ENCODE measurements at regions not wholly inside any gene's neighbourhood (a gene's known extent, or its start where the extent isn't known, plus 50 kb on each side); places are given as distances from the start of the nearest gene placed in this dataset.

DNA sequence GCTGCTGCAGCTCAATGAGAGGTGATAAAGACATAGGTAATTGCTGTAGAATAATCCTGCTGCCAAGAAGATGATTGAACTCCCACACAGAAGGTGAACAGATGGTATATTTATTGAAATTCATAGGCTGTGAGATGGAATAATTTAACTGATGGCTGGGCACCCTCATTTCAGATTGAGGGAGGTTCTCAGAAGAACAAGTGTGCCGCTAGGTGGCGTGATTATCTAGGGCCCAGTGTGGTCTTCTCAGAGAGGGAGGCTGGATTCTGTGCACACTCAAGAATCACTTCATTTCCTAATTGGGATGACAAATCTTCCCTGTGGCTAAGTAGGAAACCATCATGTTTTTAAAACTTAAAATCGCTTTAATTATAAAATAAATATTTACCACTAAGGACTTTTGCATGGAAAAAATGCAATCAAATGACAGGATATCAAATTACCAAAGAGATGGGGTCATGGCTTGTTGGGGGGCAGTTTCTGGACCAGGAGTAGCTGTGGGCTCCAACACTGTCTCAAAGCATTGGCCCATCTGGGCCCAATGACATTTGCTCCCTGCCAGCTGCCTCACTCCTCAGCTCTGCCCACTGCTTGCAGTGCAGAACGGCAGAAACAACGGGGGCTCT is 132.3 kb downstream of the SNAPC1 start:
- peak; percentile 78 for DNase-seq

DNA sequence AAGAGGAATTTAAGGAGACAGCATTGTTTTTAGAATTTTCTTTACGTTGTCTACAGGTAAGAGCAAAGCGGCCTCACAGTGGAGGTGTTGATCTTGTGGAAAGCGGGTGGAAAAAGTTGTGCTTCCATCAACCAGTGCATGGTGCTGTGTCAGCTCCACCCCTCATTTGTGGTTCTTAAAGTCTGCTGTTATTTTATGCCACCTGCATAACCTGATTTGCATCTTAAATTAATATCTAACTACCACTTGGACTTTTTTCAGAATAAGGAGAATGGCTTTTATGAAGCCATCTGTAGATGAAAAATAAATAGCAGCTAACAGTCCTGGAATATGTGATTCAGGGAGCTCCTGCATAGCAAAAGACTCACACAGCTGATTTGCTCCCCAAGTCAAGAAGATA is 135.1 kb downstream of the SNAPC1 start:
- DNase-seq: no peak

DNA sequence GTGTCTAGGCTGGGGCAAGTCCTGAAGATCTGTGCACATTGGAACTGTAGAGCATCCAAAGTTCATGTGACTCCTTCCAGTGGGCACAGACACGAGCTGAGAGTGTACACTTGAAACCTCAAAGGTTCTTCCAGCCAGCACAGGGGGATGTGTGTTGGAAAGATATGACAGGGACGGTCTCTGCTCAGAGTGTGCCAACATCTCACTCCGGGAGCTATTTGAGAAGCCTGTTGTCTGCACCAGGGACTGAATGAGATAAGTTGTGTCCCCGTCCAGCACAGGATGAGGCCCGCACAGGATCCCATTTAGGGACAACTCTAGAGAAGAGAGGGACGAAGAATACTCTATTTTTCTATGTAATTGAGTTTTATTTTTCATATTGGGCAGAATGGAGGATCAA is 136.3 kb downstream of the SNAPC1 start:
- DNase-seq: no peak

DNA sequence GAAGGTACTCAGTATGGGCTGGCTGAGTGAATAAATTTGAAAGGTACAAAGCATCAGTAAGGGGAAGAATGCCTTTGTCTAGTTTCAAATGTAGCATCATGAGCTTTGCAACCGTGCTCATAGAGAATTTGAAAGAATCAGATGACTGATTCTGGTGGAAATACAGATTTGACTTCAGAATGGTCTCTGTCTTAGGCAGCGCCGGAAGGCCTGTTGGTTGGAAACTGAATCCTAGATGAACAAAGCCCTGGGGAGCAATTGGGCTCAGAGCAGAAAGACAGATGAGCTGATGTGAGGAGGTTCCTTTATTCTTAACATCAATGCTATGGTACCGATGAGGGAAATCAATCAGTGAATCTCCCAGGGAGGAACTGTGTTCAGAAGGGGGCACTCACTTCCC is 137.3 kb downstream of the SNAPC1 start:
- DNase-seq: no peak

DNA sequence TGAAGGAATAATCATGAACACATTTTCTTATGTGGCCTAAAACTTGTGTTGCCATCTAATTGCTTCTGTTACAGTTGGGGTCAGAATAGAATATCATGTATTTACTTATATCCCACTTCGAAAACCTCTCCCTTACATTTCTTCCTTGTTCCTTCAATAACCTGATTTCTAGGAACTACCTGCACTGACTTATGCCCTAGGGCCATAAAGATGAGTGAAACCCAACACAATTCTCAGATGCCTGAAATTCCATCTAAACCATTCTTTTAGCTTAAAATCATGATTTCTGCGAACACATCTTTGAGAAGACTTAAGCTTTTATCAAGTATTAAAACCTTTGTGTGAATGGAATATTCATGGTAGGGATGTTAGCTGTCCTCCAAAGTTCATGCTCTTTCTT is 142.7 kb downstream of the SNAPC1 start:
- DNase-seq: no peak

DNA sequence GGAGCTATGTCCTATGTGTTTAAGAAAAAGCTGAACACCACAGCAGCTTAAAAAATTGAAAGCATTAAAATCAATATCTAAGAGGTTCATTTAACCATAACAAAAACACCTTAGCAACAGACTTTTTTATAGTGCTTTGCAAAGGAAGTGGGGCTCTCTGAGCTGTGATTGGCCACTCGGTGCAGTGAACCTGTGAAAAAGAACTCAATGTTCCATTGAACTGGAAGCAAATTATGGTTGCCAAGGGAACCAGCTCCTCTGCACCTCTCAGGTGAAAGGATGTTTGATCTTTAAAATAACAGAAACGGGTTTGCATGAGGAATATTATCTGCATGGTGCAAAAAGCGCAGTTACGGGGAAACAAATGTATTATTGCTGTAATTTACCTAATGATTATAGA is 149.4 kb downstream of the SNAPC1 start:
- peak; percentile 24 for DNase-seq

DNA sequence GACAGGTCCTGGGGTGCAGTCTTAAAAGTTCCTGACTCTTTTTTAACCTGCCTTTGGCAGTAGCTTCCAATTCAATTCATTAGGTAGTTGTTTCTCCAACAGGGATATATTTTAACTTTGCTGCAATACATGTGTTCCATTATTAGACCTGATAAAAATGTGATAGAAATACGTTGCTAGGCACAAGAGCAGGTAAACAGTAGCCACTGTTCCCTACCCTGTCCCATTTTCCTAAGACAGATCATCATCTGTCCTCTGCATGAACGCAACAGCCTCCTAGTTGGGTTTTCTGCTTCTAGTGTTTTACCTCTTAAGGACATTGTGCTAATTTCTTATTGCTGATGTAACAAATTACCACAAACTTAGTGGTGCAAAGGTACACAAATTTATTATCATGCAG is 156.8 kb downstream of the SNAPC1 start:
- no peak for DNase-seq

DNA sequence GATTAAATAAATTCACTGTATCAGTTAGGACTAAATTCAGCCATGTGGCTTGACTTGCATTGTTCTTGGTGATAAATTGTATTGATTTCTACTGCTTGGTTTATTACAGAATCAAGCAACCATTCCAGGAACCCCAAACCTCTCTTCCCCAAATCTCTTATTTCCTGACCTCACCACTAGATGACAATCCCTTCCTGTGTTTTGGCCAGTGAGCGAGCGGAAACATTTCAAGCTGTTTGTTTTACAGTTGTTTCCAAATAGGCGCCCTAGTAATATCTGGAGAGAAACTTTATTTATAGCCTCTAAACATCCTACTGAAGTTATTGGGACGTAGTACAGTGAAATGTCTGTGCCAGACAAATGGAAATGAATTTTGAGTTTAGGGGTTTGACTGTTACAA is 161.1 kb downstream of the SNAPC1 start:
- DNase-seq: no peak

DNA sequence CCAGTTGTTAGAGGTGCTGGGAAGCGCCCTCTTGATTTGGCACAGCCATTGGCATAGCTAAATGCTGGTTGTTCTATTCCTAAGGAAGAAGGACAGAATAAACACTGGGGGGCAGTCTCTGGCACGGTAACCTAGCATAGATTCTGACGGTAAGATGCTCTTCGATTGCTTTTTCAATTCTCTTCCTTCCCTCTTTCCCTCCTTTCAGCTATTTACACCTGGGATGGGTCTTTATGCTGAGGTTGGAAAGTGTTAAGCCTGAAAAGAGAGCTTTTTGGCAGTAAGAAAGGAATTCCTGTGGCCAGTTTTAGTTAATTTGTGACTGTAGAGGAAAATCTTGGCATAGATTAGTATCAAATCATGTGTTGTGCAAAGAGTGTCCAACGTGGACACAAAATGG is 162.8 kb downstream of the SNAPC1 start:
- no peak for DNase-seq

DNA sequence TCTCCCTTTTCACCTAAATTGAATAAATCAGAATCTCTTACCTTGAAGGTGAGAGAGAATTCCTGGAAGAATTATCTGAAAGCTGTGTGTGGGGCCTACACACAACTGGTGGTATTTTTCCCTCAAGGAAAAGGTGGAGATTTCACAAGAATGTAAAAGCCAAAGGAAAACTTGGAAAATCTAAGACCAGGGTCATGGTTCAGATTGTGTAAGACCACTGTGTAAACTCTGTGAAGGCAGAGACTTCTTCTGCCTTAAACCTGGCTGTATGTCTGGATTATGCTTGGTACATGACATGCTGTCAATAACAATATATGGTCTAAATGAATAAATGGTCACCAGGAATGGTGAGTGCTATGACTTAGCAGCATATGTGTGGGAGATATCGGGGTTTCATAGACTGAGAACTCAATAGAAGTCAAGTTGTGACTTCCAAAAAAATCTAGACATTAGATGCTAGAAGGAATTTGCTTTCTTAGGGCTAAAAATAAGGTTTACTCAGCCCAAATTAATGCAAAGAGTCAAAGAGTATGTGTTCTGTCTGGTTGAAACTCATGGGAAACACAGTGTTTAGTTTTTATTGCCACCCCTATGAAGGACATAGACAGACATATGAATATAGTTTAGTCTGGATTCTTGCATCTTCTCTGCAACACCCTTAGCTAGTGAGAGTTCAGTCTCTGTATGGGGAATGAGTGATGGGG is 163.7 kb downstream of the SNAPC1 start:
- no peak for DNase-seq

DNA sequence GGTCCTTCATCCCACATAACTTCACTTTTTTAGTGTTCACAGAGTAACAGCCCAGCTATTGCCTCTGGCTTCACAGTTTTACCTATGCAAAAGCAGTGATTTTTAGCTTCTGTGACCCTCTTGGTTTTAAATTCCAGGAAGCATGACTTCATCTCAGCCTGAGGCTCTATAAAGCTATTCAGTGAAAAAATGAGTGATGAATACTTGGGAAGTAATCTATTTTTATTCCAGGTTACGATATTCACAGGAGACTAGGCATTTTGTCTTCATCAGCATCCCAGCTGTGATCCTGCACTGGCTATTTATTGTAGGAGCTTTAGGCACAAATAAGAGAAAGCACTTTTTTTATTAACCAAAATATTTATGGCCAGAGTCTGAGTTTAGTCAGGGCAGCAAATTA is 164.8 kb downstream of the SNAPC1 start:
- DNase-seq: no peak

DNA sequence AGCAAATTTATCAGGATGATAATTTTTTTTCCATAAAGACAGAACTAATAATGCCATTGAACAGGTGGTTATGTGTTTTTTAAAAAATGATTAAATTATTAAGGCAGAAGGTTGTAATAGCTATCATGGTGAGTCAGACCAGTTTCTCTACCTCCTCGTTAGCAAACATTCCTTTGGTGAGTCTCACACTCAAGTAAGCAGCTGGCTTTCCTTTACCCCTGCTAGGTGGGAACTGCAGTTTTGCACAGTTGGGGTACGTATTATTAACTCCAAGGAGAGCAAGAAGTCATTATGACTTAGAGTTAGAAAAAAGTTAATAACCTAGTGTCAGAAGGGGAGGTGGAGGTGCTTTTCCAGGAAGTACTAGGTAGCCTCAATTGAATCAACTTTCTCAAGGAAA is 165.3 kb downstream of the SNAPC1 start:
- DNase-seq: no peak

DNA sequence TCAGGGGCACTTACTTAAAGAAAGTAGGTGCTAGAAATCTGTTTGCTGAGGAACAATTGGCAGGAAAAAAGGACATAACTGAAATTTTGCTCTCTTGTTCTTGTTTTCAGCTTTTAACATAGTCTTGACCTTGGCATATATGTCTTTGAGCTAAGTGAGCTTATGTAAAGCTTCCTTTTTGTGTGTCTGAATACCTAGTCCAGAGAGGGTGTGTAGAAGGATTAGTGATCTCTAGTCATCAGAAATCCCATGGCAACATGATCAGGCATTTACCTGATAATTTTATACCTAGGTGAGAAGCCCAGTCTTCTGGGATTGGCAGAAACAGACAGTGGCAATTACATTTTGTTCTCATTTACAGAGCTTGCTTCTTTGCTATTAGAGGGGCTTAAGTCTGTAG is 166.1 kb downstream of the SNAPC1 start:
- DNase-seq: no peak

DNA sequence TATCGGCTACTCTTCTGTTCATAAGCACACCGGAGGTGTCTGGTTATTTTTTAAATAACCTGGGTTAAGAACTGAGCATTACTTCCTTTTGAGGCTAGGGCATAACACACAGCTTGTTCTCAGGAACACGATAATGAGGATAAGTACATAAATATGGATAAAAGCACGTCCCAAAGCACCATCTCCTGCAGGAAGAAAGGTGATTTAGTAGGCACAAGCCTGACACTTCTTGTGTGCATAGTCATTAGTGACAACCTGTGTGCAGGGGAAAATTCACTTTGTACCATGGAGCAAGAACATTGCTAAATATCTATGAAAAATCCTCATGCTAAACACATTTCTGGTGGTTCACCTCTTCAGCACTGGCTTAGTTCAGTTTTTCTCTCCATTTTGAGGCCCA is 166.5 kb downstream of the SNAPC1 start:
- no peak for DNase-seq

DNA sequence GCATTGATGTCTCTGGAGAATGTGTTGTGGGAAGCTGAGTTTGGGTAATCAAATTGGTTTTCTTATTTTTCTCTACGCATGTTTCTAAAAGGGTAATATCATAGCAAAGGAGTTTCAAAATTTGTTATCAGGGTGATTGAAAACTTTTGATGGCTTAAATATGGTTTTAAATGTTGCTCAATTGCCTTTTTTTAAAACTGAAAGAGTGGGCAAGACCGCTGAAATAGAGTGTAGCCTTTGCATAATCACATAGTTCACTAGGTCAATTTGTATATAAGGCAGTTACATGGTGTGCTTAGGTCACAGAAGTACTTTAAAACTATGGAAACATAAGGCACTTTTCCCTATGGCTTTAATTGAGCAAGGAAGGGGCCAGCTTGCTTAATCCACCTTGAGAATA is 167.4 kb downstream of the SNAPC1 start:
- DNase-seq: no peak

DNA sequence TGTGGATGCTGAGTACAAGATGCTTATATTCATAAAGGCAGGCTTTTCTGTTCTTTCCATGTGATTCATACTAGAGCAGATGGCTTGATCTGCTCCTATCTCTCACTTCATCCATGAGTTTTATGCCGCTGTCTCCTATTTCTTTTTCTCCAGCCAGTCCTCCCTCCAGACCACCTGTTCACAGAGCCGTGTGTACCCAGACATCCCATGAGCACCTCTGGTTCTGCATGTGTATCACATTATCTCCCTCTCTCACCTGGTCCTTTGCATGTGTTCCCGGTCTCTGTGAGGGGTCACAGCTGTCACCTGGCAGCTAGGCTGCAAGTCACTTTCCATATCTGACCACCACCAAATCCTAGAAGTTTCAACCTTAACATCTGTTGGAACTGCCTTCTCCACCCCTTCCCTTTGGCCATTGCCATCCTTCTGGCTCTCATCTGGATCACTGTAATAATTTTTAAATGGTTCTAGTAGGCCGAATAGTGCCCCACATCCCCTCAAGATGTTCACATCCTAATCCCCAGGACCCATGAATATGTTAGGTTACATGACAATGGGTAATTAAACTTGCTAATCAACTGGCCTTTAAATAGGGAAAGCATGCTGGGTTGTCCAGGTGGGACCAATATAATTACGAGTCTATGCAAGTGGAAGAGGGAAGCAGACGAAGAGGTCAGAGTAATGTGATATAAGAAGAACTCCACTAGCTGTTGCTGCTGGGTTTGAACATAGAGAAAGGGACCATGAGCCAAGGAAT is 168.1 kb downstream of the SNAPC1 start:
- no peak for DNase-seq

DNA sequence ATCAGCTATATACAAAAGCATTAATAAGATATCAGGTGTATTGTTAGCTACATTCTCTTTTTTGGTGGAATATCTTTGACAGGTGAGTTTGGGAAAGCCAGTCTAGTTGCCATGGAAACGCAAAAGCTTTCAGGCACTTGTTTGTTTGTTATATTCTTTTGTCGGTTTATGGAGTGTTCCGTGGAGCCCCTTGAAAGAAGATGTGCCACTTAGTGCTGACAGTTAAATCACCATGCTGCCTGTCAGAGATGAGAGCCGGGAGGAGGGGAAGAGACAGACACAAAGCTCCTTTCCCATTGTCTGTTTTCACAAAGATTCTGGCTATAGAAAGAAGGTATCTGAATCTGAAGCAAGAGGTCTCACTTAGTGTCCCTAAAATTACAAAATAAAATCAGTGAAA is 170.8 kb downstream of the SNAPC1 start:
- DNase-seq: peak; percentile 4

DNA sequence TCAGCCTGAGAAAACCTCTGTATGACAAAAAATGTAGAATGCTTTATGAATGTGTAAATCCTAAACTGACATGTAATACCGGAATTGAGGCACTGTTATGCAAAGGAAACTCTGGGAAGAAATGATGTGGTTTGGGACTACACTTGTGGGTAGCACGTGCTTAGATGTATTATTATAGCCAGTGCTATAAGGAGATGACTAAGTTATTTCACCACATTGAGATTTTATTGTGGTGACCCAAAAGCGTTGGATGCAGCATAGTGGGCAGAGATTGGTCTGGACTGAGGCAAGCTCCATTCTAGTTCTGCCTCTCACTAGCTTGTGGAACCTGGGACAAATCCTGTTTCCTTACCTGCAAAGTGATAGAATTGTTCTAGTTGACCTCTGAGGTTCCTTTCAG is 172.2 kb downstream of the SNAPC1 start:
- no peak for DNase-seq

DNA sequence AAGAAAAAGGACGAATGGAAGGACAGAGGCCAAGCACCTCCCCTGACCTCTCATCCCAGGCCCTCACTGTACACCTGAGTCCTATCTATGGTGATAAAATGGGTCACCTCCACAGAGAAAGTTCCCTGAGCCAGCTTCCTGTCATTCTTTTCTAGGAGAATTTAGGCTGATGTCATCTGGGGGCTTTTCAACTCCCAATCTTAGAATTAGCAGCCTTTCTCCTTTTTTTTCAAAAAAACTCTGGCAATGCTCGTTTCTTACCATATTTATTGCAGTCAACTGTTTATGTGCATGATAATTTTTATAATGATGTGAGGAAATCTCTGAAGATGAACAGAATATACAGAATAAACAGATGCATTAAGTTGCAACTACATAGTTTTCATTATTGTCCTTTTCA is 177.6 kb downstream of the SNAPC1 start:
- DNase-seq: no peak

DNA sequence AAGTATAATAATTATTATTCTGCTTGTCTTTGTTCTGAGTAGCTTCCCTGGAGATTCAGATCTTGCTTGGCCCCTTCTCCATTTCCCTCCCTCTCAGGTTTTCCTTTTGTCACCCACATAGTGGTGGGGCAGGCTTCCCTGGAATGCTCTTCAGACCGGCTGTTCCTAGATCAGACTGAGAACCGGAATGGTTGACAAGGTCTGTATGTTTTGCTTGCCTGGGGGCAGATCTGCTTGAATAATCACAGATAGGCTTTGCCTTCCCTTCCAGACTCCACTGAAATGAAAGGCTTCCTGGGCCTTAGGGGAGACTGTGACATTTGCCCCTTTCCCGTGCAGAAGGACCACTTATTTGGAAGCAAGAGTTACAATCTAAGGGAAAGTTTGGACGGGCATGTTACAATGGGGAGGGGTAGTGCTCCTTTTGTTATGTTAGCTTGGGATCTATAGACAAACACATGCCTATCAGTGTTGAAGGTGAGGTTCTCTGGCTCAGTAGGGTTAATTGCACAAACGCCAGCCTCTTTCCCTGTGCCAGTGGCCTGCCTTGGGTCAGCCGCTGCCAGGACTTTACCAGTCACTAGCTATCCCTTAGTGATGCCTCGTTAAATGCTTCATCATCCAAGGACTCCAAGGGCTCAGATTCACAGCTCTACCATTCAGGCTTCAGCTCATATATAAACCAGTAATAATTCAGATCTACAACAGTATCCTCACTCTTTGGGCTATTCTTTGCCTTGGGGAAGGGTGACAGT is 178.6 kb downstream of the SNAPC1 start:
- DNase-seq: no peak

DNA sequence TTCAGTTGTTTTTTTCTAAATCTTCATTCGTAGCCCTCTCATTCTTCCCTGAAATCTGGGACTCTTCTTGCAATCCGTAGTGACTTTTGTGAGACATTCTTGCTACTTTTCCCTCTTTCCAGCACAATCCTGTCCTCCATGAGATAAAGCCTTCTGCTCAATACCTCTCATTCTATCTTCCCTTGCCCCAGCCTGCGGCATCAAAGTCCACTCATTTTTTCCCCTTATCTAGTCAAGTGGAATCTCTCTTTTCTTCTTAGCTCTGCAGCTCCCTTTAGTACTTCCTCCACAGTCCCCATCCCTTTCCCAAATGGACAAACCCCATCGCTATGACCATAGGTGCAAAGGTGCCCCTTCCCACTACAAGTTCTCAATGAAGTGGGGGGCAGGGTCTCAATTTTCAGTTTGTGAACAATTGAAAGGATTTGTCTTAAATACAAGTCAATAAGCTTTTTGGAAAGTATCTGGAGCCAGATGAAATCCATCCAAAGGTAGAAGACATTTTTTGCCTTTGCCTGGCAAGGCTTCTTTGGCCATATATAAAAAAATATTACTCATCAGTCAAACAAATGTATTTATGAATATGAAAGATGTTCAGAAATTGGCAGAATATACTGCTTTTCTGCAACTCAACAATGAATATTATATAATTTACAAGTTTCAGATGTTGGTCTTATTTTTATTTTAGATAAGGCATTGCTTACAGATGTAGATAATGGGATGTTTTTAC is 179.4 kb downstream of the SNAPC1 start:
- DNase-seq: no peak

DNA sequence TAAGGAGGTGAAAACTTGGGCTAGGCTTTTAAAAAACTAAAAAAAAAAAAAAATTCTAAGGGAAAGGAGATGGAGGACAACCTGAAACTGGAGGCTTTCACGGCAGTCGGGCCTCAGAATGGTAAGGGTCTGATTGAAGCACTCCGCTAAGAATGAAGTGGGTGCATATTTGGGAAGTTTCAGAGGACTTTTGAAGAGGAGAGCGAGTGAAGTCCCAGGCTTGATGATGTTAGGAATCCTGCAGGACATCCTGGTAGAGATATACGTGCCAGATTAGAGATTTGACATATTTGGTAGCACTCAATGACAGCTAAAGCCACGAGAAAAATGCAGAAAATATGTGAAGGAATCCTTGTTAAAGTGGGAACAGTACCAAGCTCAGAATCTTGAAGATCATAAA is 186.2 kb downstream of the SNAPC1 start:
- no peak for DNase-seq

DNA sequence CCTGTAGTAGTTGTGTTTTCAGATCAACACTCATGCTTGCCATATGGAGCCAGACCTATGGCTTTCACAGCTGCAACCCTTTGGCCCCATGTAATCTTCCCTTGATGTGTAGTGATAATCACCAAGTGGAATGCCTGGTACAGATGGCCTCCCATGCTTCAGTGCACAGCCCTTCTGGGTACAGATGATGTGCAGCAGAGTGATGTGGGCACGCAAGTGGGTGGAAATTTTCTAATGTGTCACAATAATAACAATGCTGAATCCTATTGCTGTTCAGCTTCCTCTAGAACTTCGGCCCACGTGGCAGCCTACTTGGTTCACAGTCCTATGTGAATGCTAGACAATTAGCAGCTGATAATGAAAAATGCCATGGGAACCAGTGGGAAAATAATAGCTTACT is 188.1 kb downstream of the SNAPC1 start:
- no peak for DNase-seq
